ENCODE measurements at regions not wholly inside any gene's neighbourhood (a gene's known extent, or its start where the extent isn't known, plus 50 kb on each side); places are given as distances from the start of the nearest gene placed in this dataset.

- TF ChIP-seq, protein P1, sequence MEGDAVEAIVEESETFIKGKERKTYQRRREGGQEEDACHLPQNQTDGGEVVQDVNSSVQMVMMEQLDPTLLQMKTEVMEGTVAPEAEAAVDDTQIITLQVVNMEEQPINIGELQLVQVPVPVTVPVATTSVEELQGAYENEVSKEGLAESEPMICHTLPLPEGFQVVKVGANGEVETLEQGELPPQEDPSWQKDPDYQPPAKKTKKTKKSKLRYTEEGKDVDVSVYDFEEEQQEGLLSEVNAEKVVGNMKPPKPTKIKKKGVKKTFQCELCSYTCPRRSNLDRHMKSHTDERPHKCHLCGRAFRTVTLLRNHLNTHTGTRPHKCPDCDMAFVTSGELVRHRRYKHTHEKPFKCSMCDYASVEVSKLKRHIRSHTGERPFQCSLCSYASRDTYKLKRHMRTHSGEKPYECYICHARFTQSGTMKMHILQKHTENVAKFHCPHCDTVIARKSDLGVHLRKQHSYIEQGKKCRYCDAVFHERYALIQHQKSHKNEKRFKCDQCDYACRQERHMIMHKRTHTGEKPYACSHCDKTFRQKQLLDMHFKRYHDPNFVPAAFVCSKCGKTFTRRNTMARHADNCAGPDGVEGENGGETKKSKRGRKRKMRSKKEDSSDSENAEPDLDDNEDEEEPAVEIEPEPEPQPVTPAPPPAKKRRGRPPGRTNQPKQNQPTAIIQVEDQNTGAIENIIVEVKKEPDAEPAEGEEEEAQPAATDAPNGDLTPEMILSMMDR (conservative IDR thresholded peaks at IDR 0.05), result no peak
- TF ChIP-seq ZFX (IDR thresholded peaks at IDR 0.05), result no peak
These were observed 158.5 kb upstream of the RTL1 start for GRCh38 chr14:101062065-101062450.
